SK-N-MC (cell line): ENCODE measurements at regions not wholly inside any gene's neighbourhood (a gene's known extent, or its start where the extent isn't known, plus 50 kb on each side); places are given as distances from the start of the nearest gene placed in this dataset.

Source experiments
- DNase-seq: peaks from one replicate; pipeline ENCODE4 v3.0.0-alpha.2; 2011; ENCODE audit warnings: low read depth, low spot score
- H3K27ac ChIP-seq: fragments of 200-600 bp; sonication (generic); 2 replicates; pipeline ENCODE4 v1.5.1; 2016; ENCODE audit warnings: mixed run types
- H3K36me3 ChIP-seq: fragments of 200-600 bp; sonication (generic); 2 replicates; pipeline ENCODE4 v1.6.1; 2017; ENCODE audit warnings: antibody characterized with exemption, low read length, mixed read lengths; ENCODE audit not compliant: insufficient read depth
- H3K4me3 ChIP-seq: fragments of 200-600 bp; sonication (generic); 2 replicates; pipeline ENCODE4 v1.5.1; 2016
- H3K9ac ChIP-seq: fragments of 200-600 bp; sonication (generic); 2 replicates; pipeline ENCODE4 v1.8.0; 2017; ENCODE audit warnings: mixed run types, mixed read lengths; ENCODE audit not compliant: insufficient read length
- H3K9me3 ChIP-seq: fragments of 200-600 bp; sonication (generic); 2 replicates; pipeline ENCODE4 v1.6.1; 2017; ENCODE audit warnings: low read depth, mild to moderate bottlenecking, antibody characterized with exemption, low read length, moderate library complexity, mixed read lengths
- EZH2 ChIP-seq: fragments of 200-600 bp; sonication (generic); IDR thresholded peaks from one replicate; pipeline ENCODE4 v1.6.1; 2017; ENCODE audit warnings: antibody characterized with exemption
- FOXP2 ChIP-seq: optimal IDR thresholded peaks from 2 replicates; pipeline ENCODE3; 2011; ENCODE audit warnings: mild to moderate bottlenecking, moderate library complexity; ENCODE audit not compliant: insufficient read depth; ENCODE audit errors: extremely low read length, control extremely low read depth
- POLR2AphosphoS5 ChIP-seq: IDR thresholded peaks from 2 replicates; pipeline ENCODE4 v1.6.1; 2012; ENCODE audit warnings: mild to moderate bottlenecking, low read depth, low read length, borderline replicate concordance

DNA sequence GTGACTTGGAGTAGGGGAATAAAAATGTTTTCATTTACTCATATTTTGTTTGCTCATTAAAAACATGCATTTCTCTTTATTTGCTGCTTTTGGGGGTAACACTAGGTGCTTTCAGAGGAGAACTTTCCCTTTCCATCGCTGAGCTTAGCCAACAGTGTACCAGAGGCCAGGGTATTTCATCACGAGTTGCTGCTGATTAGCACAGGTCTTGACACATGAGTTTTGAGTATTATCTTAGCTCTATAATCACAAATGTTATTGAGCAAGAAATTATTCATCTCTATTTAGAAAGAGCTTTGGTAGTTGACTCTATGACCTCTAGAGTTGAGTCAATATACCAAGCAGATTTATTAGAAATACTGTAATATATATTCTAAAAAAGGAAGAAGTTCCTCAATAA is 375.9 kb downstream of the NXPH1 start:
- no peak overlapping the region for H3K27ac ChIP-seq
- no peak overlapping the region for H3K4me3 ChIP-seq
- no peak for DNase-seq
- TF ChIP-seq EZH2, result no peak
- no peak for TF ChIP-seq FOXP2
- TF ChIP-seq POLR2AphosphoS5, result no peak
- no peaks in the 10 kb centered on the region for H3K9me3 ChIP-seq
- H3K36me3 ChIP-seq, result no peaks in the 10 kb centered on the region
- H3K9ac ChIP-seq, result no peak overlapping the region

DNA sequence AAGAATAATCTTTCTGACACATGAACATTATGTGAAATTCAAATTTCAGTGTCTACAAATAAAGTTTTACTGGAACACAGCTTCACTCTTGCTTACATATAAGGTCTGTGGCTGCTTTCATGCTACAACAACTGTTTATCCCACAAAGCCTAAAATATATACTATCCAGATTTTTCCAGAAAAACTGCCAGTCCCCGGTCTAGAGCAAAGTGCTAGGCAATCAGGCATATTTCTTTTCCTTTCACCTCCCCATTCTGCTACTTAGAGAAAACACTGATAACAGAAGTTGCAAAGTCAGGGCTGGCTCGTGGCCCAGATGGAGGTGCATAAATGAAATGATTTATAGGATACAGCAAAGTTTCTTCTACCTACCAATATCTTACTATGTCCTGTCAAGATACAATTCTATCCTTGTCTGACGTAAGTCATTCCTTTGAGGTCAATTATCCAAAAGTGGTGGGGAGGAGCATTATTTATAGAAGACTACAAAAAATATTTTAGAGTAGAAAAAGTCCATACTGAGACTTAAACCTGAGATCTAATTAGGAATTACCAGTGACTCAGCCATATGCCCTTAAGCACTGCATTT is 384.1 kb downstream of the NXPH1 start:
- no peak overlapping the region for H3K27ac ChIP-seq
- H3K9ac ChIP-seq, result no peak overlapping the region
- no peaks in the 10 kb centered on the region for H3K36me3 ChIP-seq
- no peaks in the 10 kb centered on the region for H3K9me3 ChIP-seq
- H3K4me3 ChIP-seq, result no peak overlapping the region
- TF ChIP-seq FOXP2, result no peak
- no peak for TF ChIP-seq EZH2
- no peak for TF ChIP-seq POLR2AphosphoS5
- no peak for DNase-seq

DNA sequence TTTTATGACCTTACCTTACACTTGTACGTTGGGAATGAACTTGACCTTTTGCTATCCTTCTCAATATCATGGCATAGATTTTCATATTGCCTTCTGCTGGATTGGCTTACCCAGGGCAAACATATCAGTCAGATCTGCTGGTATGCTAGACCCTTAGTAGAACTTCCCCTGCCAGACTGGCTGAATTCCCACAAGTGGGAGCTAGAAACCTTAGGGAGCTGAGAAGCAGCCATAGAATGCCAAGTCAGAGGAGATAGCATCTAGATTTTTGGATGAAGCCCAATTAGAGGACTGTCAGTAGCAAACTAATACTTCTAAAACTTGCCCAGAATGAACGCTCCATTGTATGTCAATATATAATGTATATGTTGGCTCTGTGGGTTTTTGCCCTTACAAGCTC is 385.0 kb downstream of the NXPH1 start:
- no peak overlapping the region for H3K4me3 ChIP-seq
- H3K9me3 ChIP-seq, result no peaks in the 10 kb centered on the region
- no peak for DNase-seq
- no peak overlapping the region for H3K27ac ChIP-seq
- no peak for TF ChIP-seq EZH2
- TF ChIP-seq POLR2AphosphoS5, result no peak
- TF ChIP-seq FOXP2, result no peak
- H3K36me3 ChIP-seq, result no peaks in the 10 kb centered on the region
- H3K9ac ChIP-seq, result no peak overlapping the region

DNA sequence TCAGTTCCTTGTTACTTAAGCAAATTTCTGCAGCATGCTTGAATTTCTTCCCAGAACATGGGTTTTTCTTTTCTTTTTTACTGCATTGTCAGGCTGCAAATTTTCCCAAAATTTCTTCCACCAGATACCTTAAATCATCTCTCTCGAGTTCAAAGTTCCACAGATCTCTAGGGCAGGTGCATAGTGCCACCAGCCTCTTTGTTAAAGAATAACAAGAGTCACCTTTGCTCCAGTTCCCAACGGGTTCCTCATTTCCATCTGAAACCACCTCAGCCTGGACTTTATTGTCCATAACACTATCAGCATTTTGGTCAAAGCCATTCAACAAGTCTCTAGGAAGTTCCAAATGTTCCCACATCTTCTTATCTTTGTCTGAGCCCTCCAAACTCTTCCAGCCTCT is 389.2 kb downstream of the NXPH1 start:
- no peak for TF ChIP-seq FOXP2
- no peak for TF ChIP-seq POLR2AphosphoS5
- TF ChIP-seq EZH2, result no peak

GRCh38 chr7:8823486-8823885 is 390.1 kb downstream of the NXPH1 start:
- no peak for DNase-seq

More for the DNA sequence above, 389.2 kb downstream of the NXPH1 start:
- H3K9ac ChIP-seq, result no peak overlapping the region
- H3K9me3 ChIP-seq, result no peaks in the 10 kb centered on the region
- H3K4me3 ChIP-seq, result no peak overlapping the region
- no peak overlapping the region for H3K27ac ChIP-seq
- DNase-seq, result no peak
- no peaks in the 10 kb centered on the region for H3K36me3 ChIP-seq

DNA sequence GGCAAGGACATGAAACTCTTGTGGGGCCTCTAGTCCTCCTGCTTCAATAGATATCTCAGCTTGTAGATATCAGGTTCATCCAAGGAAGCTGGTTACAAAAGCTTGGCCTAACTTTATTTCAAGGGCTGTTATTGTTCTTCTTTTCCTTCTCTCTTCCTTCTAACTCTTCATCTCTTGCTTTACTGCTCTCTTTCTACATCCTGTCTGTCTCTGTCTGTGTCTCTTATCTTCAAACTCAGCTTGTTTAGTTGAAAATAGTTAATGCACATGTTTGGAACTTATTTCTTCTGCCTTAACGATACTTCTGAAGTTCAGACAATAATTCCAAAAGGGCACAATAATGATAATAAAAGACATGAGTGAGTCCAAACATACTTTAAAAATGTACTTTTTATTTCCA is 393.9 kb downstream of the NXPH1 start:
- Histone ChIP-seq H3K36me3 (no peaks in the 10 kb centered on the region), H3K4me3 (no peak overlapping the region), H3K9me3 (no peaks in the 10 kb centered on the region), H3K9ac (no peak overlapping the region), H3K27ac (no peak overlapping the region)
- no peak for DNase-seq
- TF ChIP-seq POLR2AphosphoS5, result no peak
- TF ChIP-seq EZH2, result no peak
- TF ChIP-seq FOXP2, result no peak

More at GRCh38 chr7:8823486-8823885, 390.1 kb downstream of the NXPH1 start:
- Histone ChIP-seq H3K9ac (no peak overlapping the region), H3K4me3 (no peak overlapping the region), H3K9me3 (no peaks in the 10 kb centered on the region), H3K27ac (no peak overlapping the region), H3K36me3 (no peaks in the 10 kb centered on the region)
- no peak for TF ChIP-seq EZH2
- TF ChIP-seq FOXP2, result no peak
- no peak for TF ChIP-seq POLR2AphosphoS5

GRCh38 chr7:8829100-8829499 is 395.7 kb downstream of the NXPH1 start:
- H3K36me3 ChIP-seq, result no peaks in the 10 kb centered on the region
- H3K4me3 ChIP-seq, result no peak overlapping the region
- H3K27ac ChIP-seq, result no peak overlapping the region
- DNase-seq, result no peak
- no peaks in the 10 kb centered on the region for H3K9me3 ChIP-seq
- no peak for TF ChIP-seq POLR2AphosphoS5
- TF ChIP-seq EZH2, result no peak
- TF ChIP-seq FOXP2, result no peak
- H3K9ac ChIP-seq, result no peak overlapping the region

DNA sequence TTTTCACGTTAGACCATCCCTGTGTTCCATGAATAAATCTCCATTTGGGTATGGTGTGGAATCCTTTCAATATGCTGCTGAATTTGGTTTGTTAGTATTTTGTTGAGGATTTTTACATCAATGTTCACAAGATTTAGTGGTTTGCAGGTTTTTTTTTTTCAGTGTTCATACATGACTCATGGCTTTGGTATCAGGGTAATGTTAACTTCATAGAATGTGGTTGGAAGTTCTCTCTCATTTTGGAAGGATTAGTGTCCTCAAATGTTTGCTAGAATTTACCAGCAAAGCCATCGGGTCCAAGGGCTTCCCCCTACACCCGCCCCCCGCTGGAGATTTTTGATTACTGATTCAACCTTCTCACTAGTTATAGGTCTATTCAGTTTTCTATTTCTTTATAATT is 398.0 kb downstream of the NXPH1 start:
- Histone ChIP-seq H3K27ac (no peak overlapping the region), H3K9ac (no peak overlapping the region), H3K36me3 (no peaks in the 10 kb centered on the region), H3K9me3 (no peaks in the 10 kb centered on the region), H3K4me3 (no peak overlapping the region)
- no peak for TF ChIP-seq EZH2
- TF ChIP-seq FOXP2, result no peak
- no peak for TF ChIP-seq POLR2AphosphoS5
- no peak for DNase-seq

DNA sequence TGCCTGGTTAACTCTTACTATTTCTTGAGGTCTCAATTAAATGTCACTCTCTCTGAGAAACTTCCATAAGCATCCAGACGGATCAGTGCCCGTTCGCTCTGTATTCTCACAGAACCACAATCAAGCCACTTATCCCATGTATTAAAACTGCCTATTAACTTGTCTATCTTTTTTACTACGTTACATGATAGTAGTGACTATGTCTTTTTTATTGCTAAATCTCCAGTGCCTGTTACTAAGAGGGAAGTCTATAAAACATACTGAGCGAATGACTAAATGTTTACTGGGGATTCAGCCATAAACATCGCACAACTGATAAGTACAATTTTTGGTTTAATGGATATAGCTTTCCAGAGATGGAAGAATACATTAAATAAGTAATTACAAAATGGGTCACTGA is 399.9 kb downstream of the NXPH1 start:
- TF ChIP-seq FOXP2 (no peak), POLR2AphosphoS5 (no peak), EZH2 (no peak)
- no peak overlapping the region for H3K9ac ChIP-seq
- DNase-seq, result no peak
- no peaks in the 10 kb centered on the region for H3K36me3 ChIP-seq
- H3K4me3 ChIP-seq, result no peak overlapping the region
- H3K9me3 ChIP-seq, result no peaks in the 10 kb centered on the region
- H3K27ac ChIP-seq, result no peak overlapping the region
